ENCODE measurements at regions not wholly inside any gene's neighbourhood (a gene's known extent, or its start where the extent isn't known, plus 50 kb on each side); places are given as distances from the start of the nearest gene placed in this dataset.
"Not testable (repeated sequence)": the region's sequence is repeated elsewhere in the genome, so short reads cannot be mapped to it uniquely, and the experiment has no call there.

- H3K27me3 ChIP-seq = no peaks in the 10 kb centered on the region
- WGBS, 2 donors = 62 to 70% methylated on average over 17 of the region's 17 CpGs
- H3K9me3 ChIP-seq = peaks cover 0 to 23% (median 0%) of the 10 kb centered on the region in 3 donors
- TF ChIP-seq, protein P1, sequence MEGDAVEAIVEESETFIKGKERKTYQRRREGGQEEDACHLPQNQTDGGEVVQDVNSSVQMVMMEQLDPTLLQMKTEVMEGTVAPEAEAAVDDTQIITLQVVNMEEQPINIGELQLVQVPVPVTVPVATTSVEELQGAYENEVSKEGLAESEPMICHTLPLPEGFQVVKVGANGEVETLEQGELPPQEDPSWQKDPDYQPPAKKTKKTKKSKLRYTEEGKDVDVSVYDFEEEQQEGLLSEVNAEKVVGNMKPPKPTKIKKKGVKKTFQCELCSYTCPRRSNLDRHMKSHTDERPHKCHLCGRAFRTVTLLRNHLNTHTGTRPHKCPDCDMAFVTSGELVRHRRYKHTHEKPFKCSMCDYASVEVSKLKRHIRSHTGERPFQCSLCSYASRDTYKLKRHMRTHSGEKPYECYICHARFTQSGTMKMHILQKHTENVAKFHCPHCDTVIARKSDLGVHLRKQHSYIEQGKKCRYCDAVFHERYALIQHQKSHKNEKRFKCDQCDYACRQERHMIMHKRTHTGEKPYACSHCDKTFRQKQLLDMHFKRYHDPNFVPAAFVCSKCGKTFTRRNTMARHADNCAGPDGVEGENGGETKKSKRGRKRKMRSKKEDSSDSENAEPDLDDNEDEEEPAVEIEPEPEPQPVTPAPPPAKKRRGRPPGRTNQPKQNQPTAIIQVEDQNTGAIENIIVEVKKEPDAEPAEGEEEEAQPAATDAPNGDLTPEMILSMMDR (IDR thresholded peaks at IDR 0.05) = no peak
- TF ChIP-seq POLR2A (IDR thresholded peaks at IDR 0.05) = no peak
- no peak overlapping the region for H3K4me3 ChIP-seq
- DNase-seq (no peak), ATAC-seq (no peak)
- no peak overlapping the region for H3K27ac ChIP-seq
- intact Hi-C loops (cut with DNase I) = no loop called here
- H3K36me3 ChIP-seq (replicated peaks in 1 of 2; ENCODE audit: insufficient read depth in 1 of 2, low read depth in 2 of 2) = no peaks in the 10 kb centered on the region
- no peaks in the 10 kb centered on the region for H3K4me1 ChIP-seq
These were observed 117.7 kb downstream of the CRLF2 start for GRCh38 chrX:1094566-1095333.

DNA sequence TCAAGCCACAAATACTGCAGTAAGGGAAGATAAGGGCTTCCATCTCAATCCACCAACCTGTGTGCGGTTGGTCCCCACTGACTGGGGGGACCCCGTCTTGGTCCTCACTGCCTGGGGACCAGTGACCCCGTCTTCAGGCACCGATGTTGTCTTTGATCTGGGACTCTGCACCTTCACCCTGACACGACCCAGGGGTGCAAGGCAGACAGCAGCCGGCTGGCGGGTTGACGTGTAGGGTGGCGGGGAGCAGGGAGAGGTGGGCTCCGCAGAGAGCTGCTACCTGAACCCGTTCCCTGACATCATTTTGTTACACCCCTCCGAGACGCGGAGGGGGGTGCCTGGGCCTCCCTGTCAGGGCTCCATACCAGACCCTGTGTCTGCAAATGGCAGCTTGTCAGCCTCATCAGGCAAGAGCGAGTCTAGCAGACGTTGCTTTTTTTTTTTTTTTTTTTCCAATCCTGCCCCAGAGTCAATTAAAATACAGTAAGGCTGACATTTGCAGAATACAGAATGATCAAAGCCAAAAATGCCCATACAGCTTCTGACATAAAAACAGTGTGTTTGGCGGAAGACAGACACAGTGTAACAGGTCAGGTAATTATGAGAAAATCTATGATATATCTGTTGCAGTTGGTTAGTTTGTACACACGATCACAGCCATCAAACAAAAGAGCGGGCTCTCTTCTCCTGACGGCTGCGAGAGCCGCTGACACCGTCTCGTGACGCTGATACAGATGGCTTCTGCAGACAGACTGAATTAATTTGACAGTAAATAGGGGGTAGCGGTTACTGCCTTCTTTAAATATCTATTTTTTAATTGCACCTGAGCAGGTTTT, 118.6 kb downstream of the CRLF2 start:
- 36 to 47% methylated on average over 26 of the region's 26 CpGs for WGBS, 2 donors

GRCh38 chrX:1093121-1093520, 119.3 kb downstream of the CRLF2 start:
- no peak overlapping the region for H3K4me3 ChIP-seq
- H3K36me3 ChIP-seq (replicated peaks in 1 of 2; ENCODE audit: insufficient read depth in 1 of 2, low read depth in 2 of 2) = no peaks in the 10 kb centered on the region
- ATAC-seq = no peak
- TF ChIP-seq POLR2A (IDR thresholded peaks at IDR 0.05) = no peak
- TF ChIP-seq, protein P1 (IDR thresholded peaks at IDR 0.05) = no peak
- WGBS, 2 donors = 40 to 45% methylated on average over 14 of the region's 14 CpGs
- no peak for DNase-seq
- H3K27me3 ChIP-seq = no peaks in the 10 kb centered on the region
- H3K27ac ChIP-seq = no peak overlapping the region
- H3K9me3 ChIP-seq = peaks cover 0 to 18% (median 0%) of the 10 kb centered on the region in 3 donors
- intact Hi-C loops (cut with DNase I) = no loop called here
- H3K4me1 ChIP-seq = no peaks in the 10 kb centered on the region

More for the DNA sequence above, 118.6 kb downstream of the CRLF2 start:
- Histone ChIP-seq H3K4me1 (no peaks in the 10 kb centered on the region), H3K4me3 (no peak overlapping the region), H3K9me3 (peaks cover 0 to 23% (median 0%) of the 10 kb centered on the region in 3 donors), H3K27ac (no peak overlapping the region), H3K27me3 (no peaks in the 10 kb centered on the region), H3K36me3 (replicated peaks in 1 of 2; ENCODE audit: insufficient read depth in 1 of 2, low read depth in 2 of 2) (no peaks in the 10 kb centered on the region)
- DNase-seq (no peak), ATAC-seq (no peak)
- intact Hi-C loops (cut with DNase I) = no loop called here
- TF ChIP-seq POLR2A (IDR thresholded peaks at IDR 0.05) = no peak
- TF ChIP-seq, protein P1 (IDR thresholded peaks at IDR 0.05) = no peak

- no peak for TF ChIP-seq POLR2A (IDR thresholded peaks at IDR 0.05)
- TF ChIP-seq, protein P1 (IDR thresholded peaks at IDR 0.05) = no peak
- DNase-seq (no peak), ATAC-seq (no peak)
- Histone ChIP-seq H3K27me3 (no peaks in the 10 kb centered on the region), H3K9me3 (peaks cover 0 to 18% (median 0%) of the 10 kb centered on the region in 3 donors), H3K36me3 (replicated peaks in 1 of 2; ENCODE audit: insufficient read depth in 1 of 2, low read depth in 2 of 2) (no peaks in the 10 kb centered on the region), H3K4me3 (no peak overlapping the region), H3K4me1 (no peaks in the 10 kb centered on the region), H3K27ac (no peak overlapping the region)
- WGBS, 2 donors = 43 to 45% methylated on average over 9 of the region's 9 CpGs
- intact Hi-C loops (cut with DNase I) = no loop called here
These were observed 125.7 kb downstream of the CRLF2 start for GRCh38 chrX:1086444-1087409.

- H3K27ac ChIP-seq; intact Hi-C loops (cut with DNase I); H3K4me1 ChIP-seq; ATAC-seq; H3K36me3 ChIP-seq (replicated peaks in 1 of 2; ENCODE audit: insufficient read depth in 1 of 2, low read depth in 2 of 2); DNase-seq; H3K27me3 ChIP-seq; H3K4me3 ChIP-seq: not testable (repeated sequence)
- H3K9me3 ChIP-seq = peaks cover 0 to 17% (median 0%) of the 10 kb centered on the region in 3 donors
- 57 to 64% methylated on average over 2 of the region's 2 CpGs for WGBS, 2 donors
These were observed 126.6 kb downstream of the CRLF2 start for GRCh38 chrX:1085871-1086270.
